IPS-11a (cell line): ENCODE measurements at regions not wholly inside any gene's neighbourhood (a gene's known extent, or its start where the extent isn't known, plus 50 kb on each side); places are given as distances from the start of the nearest gene placed in this dataset.

ENCODE experiments used
- H3K4me3 ChIP-seq: one replicate; pipeline ENCODE4 v1.5.1; 2013; ENCODE audit warnings: low read depth, low read length, control low read depth

DNA sequence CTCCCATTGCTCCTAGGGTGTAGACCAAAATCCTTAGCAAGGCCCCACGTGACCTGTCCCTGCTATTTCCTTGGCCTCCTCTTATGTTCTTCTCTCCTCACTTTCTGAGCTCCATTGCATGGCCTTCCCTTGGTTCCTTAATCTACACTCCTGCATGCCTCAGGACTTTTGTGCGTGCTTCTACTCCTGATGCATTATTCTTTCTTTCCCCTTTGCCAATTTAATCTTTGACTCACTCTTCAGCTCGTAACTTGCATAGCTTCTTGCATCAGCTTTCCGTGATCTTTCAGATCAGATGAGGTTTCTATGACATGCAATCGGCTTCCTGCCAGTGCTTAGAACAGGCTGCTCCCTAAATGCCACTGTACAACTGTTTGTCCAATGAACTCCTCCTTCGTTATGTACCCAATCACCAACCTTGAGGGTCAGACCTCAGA is 261.6 kb upstream of the CADM1 start:
- no peak overlapping the region for H3K4me3 ChIP-seq

DNA sequence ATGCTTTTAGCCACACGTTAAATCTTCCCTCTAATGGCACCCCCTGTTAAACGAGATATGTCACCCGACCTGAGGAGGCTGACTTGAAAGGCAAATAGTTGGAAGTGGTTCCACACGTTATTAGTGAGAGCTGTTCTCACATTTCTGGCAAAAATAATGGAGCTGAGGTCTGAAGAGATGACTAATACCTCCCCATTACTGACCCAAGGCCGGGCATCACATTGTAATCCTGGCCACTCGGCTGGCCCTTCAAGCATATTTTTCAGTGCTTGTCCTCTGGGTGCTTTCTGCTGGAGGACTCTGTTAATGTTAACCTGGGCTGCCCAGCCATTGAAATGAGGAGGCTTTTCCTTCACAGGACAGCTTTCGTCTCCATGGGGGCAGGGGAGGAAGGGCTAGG is 260.0 kb upstream of the CADM1 start:
- no peak overlapping the region for H3K4me3 ChIP-seq

DNA sequence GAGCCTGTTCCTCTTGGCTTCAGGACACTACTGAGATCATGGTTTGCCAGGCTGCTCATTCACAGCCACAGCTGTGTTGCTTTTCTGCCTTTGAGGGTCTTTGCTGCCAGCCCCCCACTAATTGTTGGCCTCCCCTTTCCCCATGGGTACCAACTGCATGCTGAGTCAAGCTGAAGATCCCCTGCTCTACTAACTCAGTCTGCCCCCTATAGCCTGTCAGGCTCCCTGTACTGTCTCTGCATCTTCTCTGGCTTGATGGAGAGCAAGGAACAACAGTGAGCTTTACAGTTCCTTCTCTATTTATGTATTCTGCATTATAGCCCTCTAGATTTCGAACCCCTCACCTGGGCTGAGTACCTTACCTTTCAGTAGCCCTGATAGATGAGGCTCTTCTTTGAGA is 257.6 kb upstream of the CADM1 start:
- no peak overlapping the region for H3K4me3 ChIP-seq

GRCh38 chr11:115761348-115761747 is 257.1 kb upstream of the CADM1 start:
- H3K4me3 ChIP-seq, result no peak overlapping the region

DNA sequence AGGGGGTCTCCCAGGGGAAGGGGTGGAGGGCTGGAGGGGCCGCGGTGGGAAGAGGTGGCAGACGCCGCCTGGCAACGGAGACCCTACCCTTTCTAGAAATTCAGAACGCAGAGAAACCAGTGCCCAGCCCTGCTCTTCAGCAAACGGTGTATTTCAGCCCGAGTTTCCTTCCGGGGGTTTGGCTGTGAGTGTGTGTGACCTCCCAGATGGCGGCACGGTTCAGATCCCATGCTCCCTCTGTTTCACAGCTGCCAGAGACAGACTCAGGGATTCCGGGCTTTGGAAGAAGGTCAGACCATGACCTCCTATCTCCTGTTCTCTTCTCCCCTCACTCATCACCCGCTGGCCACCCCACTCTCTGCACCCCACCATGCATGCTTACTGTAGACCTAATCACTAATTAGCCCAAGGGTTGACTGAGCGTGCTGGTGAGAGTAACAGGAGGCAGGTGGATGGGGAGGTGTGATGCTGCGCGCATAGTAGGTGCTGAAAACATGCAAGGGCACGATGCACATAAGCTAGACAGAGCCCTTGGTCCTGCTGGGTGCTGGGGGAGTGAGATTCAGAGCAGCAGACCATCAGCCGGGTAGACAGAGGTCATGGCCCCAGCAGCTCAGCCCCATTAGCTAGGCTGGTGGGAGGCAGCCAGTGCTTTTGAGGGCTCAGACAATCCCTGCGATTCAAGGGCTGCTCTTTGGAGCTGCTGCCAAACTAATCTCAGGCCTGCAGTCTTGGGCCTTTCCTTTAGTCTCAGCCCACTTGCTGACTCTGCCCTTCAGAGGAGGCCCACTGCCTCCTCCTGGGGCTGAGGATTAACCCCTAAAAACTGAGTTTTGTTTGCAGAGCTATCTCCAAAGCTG is 256.5 kb upstream of the CADM1 start:
- H3K4me3 ChIP-seq, result no peak overlapping the region

DNA sequence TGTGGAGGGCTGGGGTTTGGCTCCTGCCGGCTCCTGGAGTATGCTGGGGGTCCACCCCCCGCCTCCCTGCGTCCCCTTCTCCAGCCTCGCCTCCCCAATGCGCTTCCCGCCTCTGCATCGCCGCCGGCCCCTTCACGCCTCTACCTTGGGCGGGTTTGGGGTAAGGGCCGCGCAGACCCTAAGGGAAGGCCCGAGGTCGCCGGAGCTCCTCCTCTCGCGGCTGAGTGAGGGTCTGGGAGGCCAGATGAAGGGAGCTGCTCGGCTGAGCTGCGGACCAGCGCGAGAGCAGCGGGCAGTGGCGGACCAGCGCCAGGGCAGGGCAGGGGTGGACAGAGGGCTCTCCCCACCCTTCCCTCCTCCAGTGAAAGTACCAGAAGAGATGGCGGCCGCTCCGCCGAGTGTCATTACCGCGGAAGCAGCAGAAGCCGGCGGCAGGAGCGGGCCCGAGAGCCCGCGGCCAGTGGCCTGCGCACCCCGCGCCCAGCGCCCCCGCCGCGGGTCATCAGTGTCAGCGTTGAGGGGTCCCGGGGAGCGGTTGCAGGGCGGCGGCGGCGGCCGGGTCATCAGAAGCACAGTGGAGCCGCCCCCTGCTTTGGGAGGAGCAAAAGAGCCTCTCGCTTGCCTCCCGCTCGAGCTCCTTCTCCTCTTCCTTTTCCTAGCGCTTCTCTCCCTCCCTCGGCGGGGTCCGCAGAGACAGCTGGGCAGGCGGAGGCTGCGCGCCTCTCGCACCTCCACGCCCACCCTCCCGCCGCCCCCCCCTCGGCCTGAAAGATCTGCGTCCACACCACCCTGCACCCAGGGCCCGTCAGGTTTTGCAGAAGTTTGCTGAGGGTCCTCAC is 255.6 kb upstream of the CADM1 start:
- H3K4me3 ChIP-seq, result peak overlapping the region; percentile 44

- H3K4me3 ChIP-seq, result no peak overlapping the region
Observed at GRCh38 chr11:115758011-115758410, 253.8 kb upstream of the CADM1 start.

GRCh38 chr11:115751243-115752015 is 247.2 kb upstream of the CADM1 start:
- H3K4me3 ChIP-seq, result no peak overlapping the region

- H3K4me3 ChIP-seq, result no peak overlapping the region
Observed at GRCh38 chr11:115745610-115746512, 241.6 kb upstream of the CADM1 start.

DNA sequence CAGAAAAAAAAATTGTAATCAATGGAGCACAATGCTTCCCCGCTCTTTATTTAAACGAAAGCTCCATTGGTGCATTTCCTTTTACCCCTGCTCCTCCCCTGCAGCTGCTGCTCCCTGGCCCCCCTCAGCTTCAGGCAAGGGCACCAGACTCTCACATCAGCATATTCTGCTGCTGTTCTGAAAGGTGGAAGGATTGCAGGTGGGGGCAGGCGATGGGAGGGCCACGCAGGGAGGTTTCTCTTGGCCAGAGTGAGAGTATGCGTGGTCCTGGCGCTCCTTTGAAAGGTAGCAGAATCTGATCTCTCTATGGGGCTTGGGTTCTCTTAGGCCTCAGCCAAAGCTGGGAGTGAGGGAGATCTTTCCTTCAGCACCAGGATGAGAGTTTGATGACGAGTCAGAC is 240.9 kb upstream of the CADM1 start:
- H3K4me3 ChIP-seq, result no peak overlapping the region

DNA sequence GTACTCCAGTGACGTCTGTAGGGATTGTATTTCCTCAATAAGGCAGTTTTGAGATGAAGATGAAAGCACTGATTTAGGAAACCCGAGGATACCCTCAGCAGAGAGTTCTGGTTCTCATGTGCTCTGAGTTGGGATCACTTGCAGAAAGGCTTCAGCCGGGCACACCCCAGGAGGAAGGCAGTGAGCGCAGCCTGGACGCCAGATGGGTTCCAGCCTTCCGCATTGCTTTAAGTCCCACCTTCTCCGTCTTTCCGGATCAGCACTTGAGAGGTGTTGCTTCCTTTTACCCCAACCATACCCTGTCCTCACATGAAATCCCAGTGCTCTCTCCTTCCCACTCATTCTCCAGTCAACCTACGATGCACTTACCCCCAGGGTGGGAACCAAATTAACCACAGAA is 239.5 kb upstream of the CADM1 start:
- H3K4me3 ChIP-seq, result no peak overlapping the region

DNA sequence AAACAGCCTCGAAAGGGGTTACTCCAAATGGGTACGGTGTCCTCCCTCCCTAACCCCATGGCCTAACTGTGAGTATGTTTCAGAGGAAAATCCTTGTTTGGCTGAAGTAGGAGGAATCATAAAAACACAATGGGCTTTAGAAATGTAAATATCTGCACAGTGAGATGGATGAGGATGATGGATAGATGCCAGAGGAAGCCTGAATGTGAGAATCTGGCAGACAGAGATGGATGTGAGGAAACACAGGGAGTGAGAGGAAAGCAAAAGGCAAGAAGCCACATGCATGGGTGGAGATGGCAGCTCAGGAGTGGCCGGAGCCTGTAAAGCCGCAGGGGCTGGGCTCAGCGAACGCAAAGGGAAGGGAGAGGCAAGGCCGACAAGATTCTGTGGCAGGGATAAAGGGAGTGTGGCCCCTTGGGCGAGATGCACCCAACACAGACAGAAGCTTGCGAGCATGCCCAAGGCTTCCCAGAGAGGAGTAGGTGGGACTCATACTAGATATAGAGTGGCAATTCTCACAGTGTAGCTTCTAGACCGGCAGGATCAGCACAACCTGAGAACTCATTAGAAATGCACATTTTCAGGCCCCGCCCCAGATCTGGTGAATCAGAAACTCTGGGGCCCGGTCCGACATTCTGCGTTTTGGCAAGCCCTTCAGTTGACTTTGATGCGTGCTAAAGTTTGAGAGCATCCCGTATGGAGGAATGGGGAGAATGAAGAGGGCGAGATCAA is 237.3 kb upstream of the CADM1 start:
- H3K4me3 ChIP-seq, result no peak overlapping the region

- H3K4me3 ChIP-seq, result no peak overlapping the region
Observed at GRCh38 chr11:115740324-115740723, 236.1 kb upstream of the CADM1 start.

DNA sequence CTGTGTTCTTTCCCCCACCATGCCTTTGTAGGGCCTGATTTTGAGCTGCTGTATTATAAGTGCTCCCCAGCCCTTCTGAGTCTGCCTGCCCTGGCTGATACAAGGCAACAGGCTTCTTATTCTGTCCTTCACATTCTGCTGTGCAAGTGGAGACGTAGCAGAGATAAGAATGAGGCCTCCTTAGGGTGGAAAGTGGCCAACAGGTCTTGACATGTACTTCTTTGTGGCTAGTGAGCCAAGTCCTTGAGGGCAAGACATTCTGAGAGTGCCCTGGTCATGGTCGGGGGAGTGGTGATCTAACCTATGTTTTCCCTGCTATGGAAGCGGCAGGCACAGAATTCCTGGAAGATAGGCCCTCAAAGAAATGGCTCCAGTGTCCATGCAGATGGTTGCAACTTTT is 235.7 kb upstream of the CADM1 start:
- no peak overlapping the region for H3K4me3 ChIP-seq

DNA sequence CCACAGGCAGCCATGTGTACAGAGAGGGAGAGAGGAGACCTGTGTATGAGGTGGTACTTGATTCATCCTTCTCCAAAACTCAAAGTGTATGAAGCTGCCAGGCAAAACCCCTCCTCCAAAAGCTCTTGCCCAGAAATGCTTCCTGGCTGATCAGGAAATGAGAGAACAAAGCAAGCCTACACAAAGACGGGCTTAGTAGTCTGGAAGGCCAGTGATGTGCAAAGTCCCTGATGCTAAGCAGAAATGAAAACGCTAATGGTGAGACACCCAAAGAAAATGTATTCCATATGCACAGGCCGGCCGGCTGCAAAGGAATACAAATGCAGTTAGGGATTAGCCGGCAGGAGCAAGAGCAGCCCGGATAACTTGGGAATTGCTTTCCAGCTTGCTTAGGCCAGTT is 234.9 kb upstream of the CADM1 start:
- no peak overlapping the region for H3K4me3 ChIP-seq

DNA sequence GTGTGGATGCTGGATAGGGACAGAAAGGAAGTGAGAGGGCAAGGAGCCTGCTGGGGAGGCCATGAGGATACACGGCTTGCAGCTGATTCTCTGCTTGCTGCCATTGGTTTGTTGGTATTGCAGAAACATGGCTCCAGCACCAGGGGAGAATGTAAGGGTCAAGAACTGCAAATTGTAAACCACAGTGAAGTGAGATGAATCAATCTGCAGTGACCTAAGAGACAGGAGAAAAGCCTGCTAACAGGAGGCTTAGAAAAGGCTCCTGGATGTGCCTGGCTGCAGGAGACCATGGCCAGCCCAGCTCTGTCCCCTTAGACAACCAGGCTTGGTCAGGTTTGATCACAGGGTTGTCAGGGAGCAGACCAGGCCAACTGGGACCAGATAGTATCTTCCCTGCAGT is 233.7 kb upstream of the CADM1 start:
- no peak overlapping the region for H3K4me3 ChIP-seq

DNA sequence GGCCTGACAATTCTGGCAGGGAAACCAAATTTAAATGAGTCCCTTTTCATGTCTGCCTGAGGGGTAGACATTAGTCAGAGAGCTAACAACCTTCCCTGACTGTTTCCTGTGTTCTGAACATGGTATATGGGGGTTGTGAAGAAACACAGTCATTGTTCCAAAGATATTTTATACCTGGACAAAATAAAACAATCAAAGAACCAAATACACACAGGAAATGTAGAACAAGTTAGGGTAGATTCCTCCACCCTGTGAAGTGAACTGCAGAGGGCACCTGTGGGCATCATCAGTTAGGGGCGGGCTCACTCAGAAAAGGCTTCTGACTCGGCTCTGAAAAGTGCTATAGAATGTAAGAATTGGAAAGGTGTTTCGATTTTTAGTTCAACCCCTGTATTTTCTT is 231.9 kb upstream of the CADM1 start:
- no peak overlapping the region for H3K4me3 ChIP-seq

GRCh38 chr11:115724666-115725065 is 220.5 kb upstream of the CADM1 start:
- no peak overlapping the region for H3K4me3 ChIP-seq

GRCh38 chr11:115722711-115723110 is 218.5 kb upstream of the CADM1 start:
- H3K4me3 ChIP-seq, result no peak overlapping the region
